ENCODE measurements at regions not wholly inside any gene's neighbourhood (a gene's known extent, or its start where the extent isn't known, plus 50 kb on each side); places are given as distances from the start of the nearest gene placed in this dataset.

- TF ChIP-seq TAF1 (IDR thresholded peaks at IDR 0.05; ENCODE audit: borderline replicate concordance, low read depth, low read length) (no peak), POLR2AphosphoS5 (IDR thresholded peaks at IDR 0.05; ENCODE audit: low read depth, low read length) (no peak), POLR2A (IDR thresholded peaks at IDR 0.05; ENCODE audit: low read depth, low read length) (no peak)
- no peak for FAIRE-seq
- DNase-seq (ENCODE audit: insufficient read length), result no peak
These were observed 254.6 kb downstream of the SH3BP4 start for GRCh38 chr2:235206399-235206798.

GRCh38 chr2:235206980-235207579 is 255.3 kb downstream of the SH3BP4 start:
- no peak for DNase-seq (ENCODE audit: insufficient read length)
- no peak for TF ChIP-seq POLR2AphosphoS5 (IDR thresholded peaks at IDR 0.05; ENCODE audit: low read depth, low read length)
- no peak for TF ChIP-seq TAF1 (IDR thresholded peaks at IDR 0.05; ENCODE audit: borderline replicate concordance, low read depth, low read length)
- TF ChIP-seq POLR2A (IDR thresholded peaks at IDR 0.05; ENCODE audit: low read depth, low read length), result no peak
- no peak for FAIRE-seq

GRCh38 chr2:235211056-235211455 is 259.2 kb downstream of the SH3BP4 start:
- DNase-seq (ENCODE audit: insufficient read length) (no peak), FAIRE-seq (no peak)
- TF ChIP-seq POLR2AphosphoS5 (IDR thresholded peaks at IDR 0.05; ENCODE audit: low read depth, low read length) (no peak), TAF1 (IDR thresholded peaks at IDR 0.05; ENCODE audit: borderline replicate concordance, low read depth, low read length) (no peak), POLR2A (IDR thresholded peaks at IDR 0.05; ENCODE audit: low read depth, low read length) (no peak)

DNA sequence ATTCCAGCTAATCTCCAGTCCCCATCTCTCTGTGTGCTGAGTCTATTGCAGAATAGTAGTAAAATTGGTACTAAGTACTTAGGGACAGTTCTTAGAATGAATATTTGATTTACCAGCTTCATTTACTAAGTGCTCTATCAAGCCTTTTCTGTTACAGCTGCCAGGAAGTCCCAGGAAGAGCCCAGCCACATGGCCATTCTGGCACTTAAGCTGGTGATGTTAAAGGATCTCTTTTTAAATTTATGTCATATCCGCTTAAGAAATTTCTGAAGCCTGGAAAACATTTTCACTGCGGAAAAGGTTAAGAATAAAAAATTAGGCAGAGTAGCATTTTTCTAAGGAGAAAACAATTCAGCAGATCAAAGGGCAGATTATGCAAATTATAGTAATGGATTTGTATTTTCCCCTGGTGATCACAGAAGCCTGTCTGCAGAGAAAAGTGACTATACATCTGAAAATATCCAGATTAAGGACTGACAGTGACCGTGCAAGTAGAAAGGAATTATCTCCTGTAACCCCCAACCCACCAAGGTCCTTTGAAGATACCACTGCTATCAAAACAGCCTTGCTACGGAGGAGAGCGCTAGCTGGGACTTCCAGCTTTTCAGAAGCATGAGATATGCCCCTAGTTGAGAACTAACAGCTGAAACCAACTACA is 260.8 kb downstream of the SH3BP4 start:
- FAIRE-seq (no peak), DNase-seq (ENCODE audit: insufficient read length) (no peak)
- TF ChIP-seq TAF1 (IDR thresholded peaks at IDR 0.05; ENCODE audit: borderline replicate concordance, low read depth, low read length) (no peak), POLR2A (IDR thresholded peaks at IDR 0.05; ENCODE audit: low read depth, low read length) (no peak), POLR2AphosphoS5 (IDR thresholded peaks at IDR 0.05; ENCODE audit: low read depth, low read length) (no peak)

DNA sequence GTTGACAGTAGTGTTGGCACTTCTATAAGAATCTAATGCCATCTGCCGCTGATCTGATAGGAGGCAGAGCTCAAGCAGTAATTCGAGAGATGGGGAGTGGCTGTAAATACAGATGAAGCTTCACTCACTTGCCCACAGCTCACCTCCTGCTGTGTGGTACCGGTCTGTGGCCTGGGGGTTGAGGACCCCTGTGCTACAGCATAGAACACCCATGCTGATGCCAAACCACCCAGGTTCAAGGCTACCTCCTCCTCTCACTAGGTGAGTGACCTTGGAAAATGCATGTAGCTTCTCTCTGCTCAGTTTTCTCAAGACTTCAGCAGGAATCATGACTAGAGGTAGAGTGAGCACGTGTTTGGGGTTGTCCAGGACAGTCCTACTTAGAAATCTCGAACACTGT is 263.4 kb downstream of the SH3BP4 start:
- TF ChIP-seq TAF1 (IDR thresholded peaks at IDR 0.05; ENCODE audit: borderline replicate concordance, low read depth, low read length) (no peak), POLR2AphosphoS5 (IDR thresholded peaks at IDR 0.05; ENCODE audit: low read depth, low read length) (no peak), POLR2A (IDR thresholded peaks at IDR 0.05; ENCODE audit: low read depth, low read length) (no peak)
- no peak for DNase-seq (ENCODE audit: insufficient read length)

DNA sequence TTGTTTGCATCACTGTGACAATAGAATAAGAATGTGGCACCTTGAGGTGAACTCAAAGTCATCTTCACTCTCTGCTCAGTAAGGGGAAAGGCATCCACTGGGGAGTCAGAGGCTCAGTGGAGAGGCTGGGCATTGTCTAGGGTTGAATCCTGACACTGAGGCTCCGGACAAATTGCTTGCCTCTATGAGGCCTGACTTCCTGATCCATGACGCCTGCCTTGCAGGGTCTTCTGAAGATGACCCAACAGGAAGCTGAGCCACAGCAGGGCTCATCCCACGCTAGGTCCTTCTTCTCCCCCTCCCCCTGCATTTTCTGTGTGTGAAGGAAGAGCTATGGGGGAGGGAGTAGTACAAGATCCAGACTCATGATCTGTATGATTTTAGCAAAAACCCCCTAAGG is 265.1 kb downstream of the SH3BP4 start:
- no peak for FAIRE-seq
- no peak for DNase-seq (ENCODE audit: insufficient read length)

More for the DNA sequence above, 263.4 kb downstream of the SH3BP4 start:
- no peak for FAIRE-seq

DNA sequence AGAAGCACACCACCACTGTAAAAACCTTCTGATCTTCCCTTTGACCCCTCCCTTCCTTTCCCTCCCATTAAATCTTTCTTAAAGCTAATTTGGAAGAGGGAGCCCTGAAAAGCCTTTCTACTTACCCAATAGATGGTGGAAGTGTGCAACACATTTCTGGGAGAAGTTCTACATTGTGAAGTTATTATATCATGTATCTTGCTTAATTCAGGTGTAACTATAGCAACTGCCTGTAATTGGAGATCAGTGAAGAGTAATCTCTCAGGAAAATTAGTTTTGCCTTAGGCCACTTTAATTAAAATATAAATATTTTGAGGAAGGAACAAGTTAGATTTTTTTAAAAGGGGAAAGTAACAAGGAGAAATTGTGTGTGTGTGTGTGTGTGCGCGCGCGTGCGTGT is 266.0 kb downstream of the SH3BP4 start:
- no peak for FAIRE-seq
- DNase-seq (ENCODE audit: insufficient read length), result no peak
- no peak for TF ChIP-seq TAF1 (IDR thresholded peaks at IDR 0.05; ENCODE audit: borderline replicate concordance, low read depth, low read length)
- TF ChIP-seq POLR2A (IDR thresholded peaks at IDR 0.05; ENCODE audit: low read depth, low read length), result no peak
- TF ChIP-seq POLR2AphosphoS5 (IDR thresholded peaks at IDR 0.05; ENCODE audit: low read depth, low read length), result no peak

More for the DNA sequence above, 265.1 kb downstream of the SH3BP4 start:
- TF ChIP-seq POLR2A (IDR thresholded peaks at IDR 0.05; ENCODE audit: low read depth, low read length) (no peak), POLR2AphosphoS5 (IDR thresholded peaks at IDR 0.05; ENCODE audit: low read depth, low read length) (no peak), TAF1 (IDR thresholded peaks at IDR 0.05; ENCODE audit: borderline replicate concordance, low read depth, low read length) (no peak)

GRCh38 chr2:235218486-235218907 is 266.7 kb downstream of the SH3BP4 start:
- TF ChIP-seq TAF1 (IDR thresholded peaks at IDR 0.05; ENCODE audit: borderline replicate concordance, low read depth, low read length), result no peak
- no peak for TF ChIP-seq POLR2AphosphoS5 (IDR thresholded peaks at IDR 0.05; ENCODE audit: low read depth, low read length)
- TF ChIP-seq POLR2A (IDR thresholded peaks at IDR 0.05; ENCODE audit: low read depth, low read length), result no peak
- DNase-seq (ENCODE audit: insufficient read length), result no peak
- no peak for FAIRE-seq

- FAIRE-seq, result no peak
- no peak for DNase-seq (ENCODE audit: insufficient read length)
- no peak for TF ChIP-seq TAF1 (IDR thresholded peaks at IDR 0.05; ENCODE audit: borderline replicate concordance, low read depth, low read length)
- TF ChIP-seq POLR2A (IDR thresholded peaks at IDR 0.05; ENCODE audit: low read depth, low read length), result no peak
- no peak for TF ChIP-seq POLR2AphosphoS5 (IDR thresholded peaks at IDR 0.05; ENCODE audit: low read depth, low read length)
These were observed 267.2 kb downstream of the SH3BP4 start for GRCh38 chr2:235219048-235219447.

- TF ChIP-seq POLR2AphosphoS5 (IDR thresholded peaks at IDR 0.05; ENCODE audit: low read depth, low read length) (no peak), TAF1 (IDR thresholded peaks at IDR 0.05; ENCODE audit: borderline replicate concordance, low read depth, low read length) (no peak), POLR2A (IDR thresholded peaks at IDR 0.05; ENCODE audit: low read depth, low read length) (no peak)
- DNase-seq (ENCODE audit: insufficient read length) (no peak), FAIRE-seq (no peak)
These were observed 268.5 kb downstream of the SH3BP4 start for GRCh38 chr2:235220331-235220730.

- DNase-seq (ENCODE audit: insufficient read length) (no peak), FAIRE-seq (no peak)
- TF ChIP-seq POLR2A (IDR thresholded peaks at IDR 0.05; ENCODE audit: low read depth, low read length) (no peak), POLR2AphosphoS5 (IDR thresholded peaks at IDR 0.05; ENCODE audit: low read depth, low read length) (no peak), TAF1 (IDR thresholded peaks at IDR 0.05; ENCODE audit: borderline replicate concordance, low read depth, low read length) (no peak)
These were observed 270.8 kb upstream of the AGAP1 start for GRCh38 chr2:235223011-235223410.

- TF ChIP-seq POLR2A (IDR thresholded peaks at IDR 0.05; ENCODE audit: low read depth, low read length), result no peak
- TF ChIP-seq TAF1 (IDR thresholded peaks at IDR 0.05; ENCODE audit: borderline replicate concordance, low read depth, low read length), result no peak
- no peak for TF ChIP-seq POLR2AphosphoS5 (IDR thresholded peaks at IDR 0.05; ENCODE audit: low read depth, low read length)
- no peak for FAIRE-seq
- DNase-seq (ENCODE audit: insufficient read length), result no peak
These were observed 269.4 kb upstream of the AGAP1 start for GRCh38 chr2:235224410-235224809.
